ENCODE measurements at regions not wholly inside any gene's neighbourhood (a gene's known extent, or its start where the extent isn't known, plus 50 kb on each side); places are given as distances from the start of the nearest gene placed in this dataset.

DNA sequence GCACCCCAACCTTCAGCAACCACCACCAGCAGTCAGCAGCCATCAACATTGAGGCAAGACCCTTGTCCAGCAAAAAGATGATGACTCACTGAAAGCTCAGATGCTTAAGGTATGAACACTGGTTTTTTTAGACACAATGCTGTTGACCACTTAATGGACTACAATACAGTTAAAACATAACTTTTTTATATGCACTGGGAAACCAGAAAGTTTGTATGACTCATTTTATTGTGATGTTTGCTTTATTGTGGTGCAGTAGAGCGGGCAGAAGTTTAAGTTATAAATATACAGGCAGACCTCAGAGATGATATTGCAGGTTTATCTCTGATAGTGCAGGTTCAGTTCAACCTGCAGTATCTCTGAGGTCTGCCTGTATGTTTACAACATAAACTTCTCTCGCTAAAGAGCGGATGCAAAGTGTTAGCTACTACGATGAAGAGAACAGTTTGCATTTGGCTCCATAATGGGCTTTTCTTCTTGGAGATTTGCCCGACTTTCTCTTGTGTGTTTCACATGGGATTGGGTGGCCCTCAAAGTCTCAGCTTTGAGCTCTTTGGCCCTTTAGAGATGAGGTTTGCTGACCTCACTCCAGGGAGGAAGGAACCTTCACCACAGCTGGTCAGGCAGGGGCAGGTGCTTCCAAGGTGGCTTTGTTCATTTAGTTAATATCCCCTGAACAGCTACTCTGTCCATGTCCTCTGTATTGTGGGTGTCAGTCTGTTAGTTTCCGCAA, 84.4 kb upstream of the SHH start:
- no peak for DNase-seq (ENCODE audit: extremely low read depth in 1 of 11, low read depth in 9 of 11, low spot score in 4 of 11)

DNA sequence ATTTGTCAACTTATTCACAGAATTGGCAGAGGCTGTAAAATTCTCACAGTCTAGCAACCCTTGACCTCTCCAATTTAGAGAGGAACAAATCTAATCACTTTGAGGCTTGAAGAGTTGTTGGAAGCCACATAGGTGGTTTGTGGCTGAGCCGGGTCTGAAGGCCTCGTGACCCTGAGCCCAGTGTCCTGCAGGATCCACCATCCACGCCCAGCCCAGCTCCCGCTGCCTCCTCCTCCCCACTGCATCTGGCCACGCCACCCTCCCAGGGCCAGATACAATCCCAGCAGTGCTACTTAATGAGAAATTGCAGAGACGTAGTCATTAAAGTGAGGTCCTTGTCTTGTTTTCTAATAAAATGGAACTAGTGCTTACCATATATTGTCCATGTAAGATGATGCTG, 81.4 kb upstream of the SHH start:
- no peak for DNase-seq (ENCODE audit: extremely low read depth in 1 of 11, low read depth in 9 of 11, low spot score in 4 of 11)

- no peak for DNase-seq (ENCODE audit: extremely low read depth in 1 of 11, low read depth in 9 of 11, low spot score in 4 of 11)
These were observed 80.9 kb upstream of the SHH start for GRCh38 chr7:155893176-155893575.

GRCh38 chr7:155889636-155890511, 77.6 kb upstream of the SHH start:
- DNase-seq (ENCODE audit: extremely low read depth in 1 of 11, low read depth in 9 of 11, low spot score in 4 of 11): no peak

DNA sequence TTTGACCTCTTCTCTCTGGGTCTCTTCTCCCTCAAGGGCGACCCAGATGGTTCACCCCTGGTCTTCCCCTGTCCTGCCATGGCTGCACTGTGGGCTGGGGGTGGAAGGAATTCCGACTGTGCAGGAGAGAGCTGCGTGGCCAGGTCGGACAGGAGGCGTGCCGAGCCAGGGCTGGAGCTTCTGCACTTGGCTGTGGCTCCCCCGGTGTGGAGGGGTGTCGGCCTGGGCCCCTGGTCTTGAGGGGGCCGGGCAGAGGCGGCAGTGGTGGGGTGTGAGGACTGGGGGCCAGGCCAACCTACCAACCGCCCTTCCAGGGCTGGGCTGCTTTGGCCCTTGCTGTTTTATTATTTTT, 74.9 kb upstream of the SHH start:
- no peak for DNase-seq (ENCODE audit: extremely low read depth in 1 of 11, low read depth in 9 of 11, low spot score in 4 of 11)

DNA sequence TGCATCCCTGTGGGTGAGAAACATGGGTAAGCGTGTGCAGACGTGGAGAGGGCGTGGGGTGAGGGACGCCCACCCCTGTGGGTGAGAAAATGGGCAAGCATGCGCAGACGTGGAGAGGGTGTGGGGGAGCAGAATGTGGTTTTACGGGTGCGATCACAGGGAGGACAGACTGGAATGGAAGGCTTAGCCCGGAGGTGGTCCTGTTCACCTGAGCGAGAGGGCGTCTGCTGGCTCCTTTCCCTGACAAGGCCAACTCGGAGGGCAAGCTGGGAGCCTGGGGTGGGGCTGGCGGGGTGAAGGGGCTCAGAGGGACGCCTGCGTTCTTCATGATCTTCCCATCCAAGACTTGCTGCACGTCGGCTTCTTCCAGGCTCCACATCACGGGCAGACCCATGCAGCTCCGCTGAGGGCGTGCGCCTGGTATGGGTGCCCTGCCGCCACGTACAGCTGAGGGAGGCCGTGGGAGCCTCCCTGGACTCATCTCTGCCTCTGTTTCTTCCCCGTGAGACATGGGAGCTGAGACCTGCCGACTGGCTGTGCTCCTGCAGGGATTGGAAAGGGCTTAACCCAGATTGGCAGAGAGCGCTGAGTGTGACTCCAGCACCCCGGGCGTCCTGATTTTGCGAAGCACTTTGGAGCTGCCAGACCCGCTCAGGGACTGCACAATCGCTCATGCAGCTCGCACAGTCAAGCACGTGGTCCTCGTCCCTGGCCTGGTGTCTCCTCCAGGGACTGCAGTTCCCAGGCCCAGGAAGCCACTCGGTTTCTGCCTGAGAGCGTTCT, 74.3 kb upstream of the SHH start:
- no peak for DNase-seq (ENCODE audit: extremely low read depth in 1 of 11, low read depth in 9 of 11, low spot score in 4 of 11)

DNA sequence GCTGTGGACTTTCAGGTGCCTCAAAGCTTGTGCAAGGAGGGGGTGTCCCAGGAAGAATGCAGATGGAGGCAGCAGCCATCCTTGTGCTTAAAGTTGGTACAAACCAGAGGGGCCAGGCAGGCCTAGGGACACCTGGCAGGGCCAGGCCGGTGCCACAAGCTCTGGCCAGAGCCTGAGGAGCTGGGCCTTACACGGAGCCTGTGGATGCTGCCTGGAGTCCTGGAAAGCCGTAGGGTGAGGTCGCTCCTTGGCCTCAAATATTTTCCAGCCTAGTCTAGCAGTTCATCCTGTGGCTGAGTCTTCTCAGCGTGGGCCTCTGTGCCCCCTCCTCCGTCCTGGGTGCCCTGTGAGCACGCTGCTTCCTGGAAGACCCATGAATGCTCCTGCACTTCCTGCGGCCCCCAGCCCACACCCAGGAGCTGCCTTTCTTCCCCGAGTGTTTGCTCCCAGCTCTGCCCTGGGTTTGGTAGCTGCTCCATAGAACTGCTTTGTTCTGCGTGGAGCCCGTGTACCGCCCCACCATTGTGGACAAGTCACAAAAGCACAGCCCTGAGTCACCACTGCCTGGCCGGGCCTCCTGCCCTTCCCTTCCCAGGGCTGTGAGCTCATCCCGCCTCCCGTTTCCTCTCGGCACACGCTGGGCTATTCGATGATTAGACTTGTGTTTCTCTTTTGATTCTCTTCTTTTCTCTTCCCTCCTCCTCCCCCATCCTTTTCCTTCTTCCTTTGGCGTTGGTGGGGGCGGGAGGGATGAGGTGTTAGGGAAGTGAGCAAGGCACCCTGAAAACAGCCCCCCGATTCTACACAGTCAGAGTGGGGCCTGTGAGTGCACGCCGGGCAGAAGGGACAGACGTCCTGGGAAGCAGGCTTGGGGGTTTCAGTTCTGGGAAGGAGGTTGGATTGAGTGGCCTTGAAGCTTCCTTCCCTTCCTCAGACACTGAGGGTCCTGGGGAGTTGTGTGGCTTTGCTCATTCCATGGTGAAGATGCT, 73.2 kb upstream of the SHH start:
- DNase-seq (ENCODE audit: extremely low read depth in 1 of 11, low read depth in 9 of 11, low spot score in 4 of 11): no peak

DNA sequence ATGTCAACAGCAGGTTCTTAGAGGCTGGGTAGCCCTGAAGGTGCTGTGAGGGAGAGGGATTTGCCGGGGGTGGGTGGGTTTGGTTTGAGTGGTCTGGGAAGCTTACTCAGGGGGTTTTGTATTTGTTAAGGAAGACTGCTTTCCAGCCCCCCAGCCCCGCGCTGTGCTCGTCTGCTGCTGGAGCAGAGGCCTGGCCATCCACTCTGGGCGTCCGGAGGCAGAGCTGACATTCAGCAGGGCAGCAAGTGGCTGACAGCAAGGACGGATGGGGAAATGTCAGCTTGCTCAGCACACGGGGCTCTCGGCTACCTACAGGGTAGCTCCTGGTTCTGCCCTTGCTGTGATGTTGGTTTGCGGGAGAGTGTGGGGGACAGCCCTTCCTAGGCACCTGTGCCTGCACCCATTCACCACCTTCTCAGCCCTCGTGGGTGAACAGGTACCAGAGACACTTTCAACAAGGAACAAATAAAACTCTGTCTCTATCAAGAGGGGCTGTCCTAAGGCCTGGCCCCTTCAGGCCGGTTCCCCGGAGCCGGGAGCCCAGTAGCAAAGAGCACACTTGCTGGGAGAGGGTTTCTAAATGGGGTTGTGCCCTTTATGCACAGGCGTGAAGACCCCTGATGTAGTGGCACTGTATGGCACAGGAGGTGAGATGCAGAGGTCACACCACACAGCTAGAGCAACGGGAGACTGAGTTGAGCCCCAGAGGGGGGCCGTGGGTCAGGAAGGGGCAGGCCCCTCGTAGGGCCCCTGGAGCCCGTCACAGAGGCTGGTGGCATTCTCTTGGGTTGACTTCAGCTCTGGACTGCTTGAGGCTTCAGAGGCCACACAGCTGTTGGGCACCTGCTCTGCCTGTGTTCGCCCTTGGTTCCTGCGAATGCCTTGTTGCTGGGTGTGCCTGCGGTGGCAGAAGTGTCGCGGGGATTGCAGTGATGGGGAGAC, 72.2 kb upstream of the SHH start:
- DNase-seq (ENCODE audit: extremely low read depth in 1 of 11, low read depth in 9 of 11, low spot score in 4 of 11): no peak

DNA sequence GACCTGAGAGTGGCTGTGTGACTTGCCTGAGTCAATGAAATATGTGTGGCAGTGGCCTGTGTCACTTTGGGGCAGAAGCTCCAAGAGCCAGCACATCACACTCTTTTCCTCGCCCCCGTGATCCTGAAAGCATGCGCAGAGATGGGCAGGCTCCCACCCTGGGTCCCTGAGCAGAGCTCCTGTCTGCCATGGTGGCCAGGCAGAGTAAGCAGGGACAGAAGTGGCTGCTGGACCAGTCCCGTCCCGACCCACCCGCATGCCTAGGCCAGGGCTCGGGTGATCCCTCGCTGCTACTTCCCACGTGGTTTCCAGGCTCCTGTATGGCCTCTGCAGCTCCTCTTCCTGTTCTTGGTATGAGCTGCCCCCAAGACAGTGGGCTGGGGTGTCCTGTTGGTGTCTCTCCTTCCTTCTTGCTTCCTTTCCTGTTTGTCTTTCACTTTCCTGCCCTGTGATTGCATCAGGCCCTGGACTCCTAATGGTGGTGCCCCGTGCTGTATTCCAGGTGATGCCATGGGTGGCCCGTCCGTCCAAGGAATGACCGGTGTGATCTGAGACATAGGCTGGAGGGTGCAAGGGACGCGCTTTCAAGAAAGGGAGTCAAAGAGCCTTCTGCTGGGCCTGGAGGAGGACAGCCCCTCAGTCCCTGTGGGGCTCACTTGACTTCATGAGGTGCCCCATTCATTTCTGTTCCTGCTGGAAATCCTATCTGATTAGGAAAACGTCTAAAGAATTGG, 71.4 kb upstream of the SHH start:
- no peak for DNase-seq (ENCODE audit: extremely low read depth in 1 of 11, low read depth in 9 of 11, low spot score in 4 of 11)

GRCh38 chr7:155882596-155882995, 70.3 kb upstream of the SHH start:
- DNase-seq (ENCODE audit: extremely low read depth in 1 of 11, low read depth in 9 of 11, low spot score in 4 of 11): no peak

GRCh38 chr7:155881471-155882350, 69.4 kb upstream of the SHH start:
- no peak for DNase-seq (ENCODE audit: extremely low read depth in 1 of 11, low read depth in 9 of 11, low spot score in 4 of 11)

GRCh38 chr7:155880721-155881120, 68.5 kb upstream of the SHH start:
- DNase-seq (ENCODE audit: extremely low read depth in 1 of 11, low read depth in 9 of 11, low spot score in 4 of 11): no peak

DNA sequence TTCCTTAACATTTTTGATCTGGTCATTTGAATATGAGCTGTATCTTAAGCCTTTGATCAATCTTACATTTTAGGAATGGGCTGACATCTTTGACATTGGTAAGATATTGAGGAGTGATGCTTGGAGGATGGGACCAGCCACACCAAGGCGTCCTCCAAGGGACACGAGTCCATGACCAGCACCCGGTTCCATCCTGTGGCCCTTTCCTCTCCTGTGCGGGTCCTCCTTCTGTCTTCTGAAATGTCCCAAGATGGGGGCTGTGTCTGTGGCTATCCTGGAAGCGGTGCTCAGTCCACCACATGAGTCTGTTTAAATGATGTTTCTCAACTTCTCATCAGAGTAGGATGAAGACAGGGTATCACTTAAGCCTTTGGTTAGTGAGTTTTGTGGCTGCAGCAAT, 67.3 kb upstream of the SHH start:
- DNase-seq (ENCODE audit: extremely low read depth in 1 of 11, low read depth in 9 of 11, low spot score in 4 of 11): no peak

DNA sequence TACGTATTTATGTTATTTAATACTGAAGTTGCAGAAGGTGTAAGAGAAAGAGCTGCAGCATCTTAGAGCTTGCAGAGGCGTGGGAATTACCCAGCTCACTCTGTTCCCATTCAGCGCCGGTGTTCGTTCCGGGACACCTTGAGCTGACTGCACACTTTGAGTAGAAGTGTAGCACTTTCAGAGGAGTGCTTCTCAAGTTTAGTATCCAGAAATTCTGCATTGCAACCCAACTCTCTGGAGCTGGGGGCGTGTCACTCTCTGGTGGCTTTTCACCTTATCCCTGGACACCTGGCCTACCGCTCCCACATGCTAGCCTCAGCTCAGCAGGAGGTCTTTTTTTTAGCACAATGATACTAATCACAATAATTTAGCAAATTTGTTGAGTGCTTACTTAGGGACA, 66.4 kb upstream of the SHH start:
- no peak for DNase-seq (ENCODE audit: extremely low read depth in 1 of 11, low read depth in 9 of 11, low spot score in 4 of 11)

DNA sequence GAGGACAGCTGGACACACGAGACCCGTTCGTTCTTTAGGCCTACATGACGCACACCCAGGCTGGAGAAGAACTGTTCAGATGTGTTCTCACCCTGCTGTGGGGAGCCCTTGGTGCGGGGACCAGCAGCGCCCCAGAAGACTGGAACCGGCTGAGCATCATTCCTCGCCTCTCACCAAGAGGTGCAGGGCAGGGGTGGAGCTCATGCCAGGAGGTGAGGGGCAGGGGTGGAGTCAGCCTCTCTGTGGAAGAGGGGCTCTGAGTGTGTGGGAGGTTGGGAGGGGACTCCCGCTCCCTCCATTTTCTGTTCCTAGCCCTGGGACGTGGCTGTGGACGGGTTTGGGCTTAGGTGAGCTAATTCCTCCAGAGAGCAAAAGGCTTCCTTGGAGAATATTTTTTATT, 66.0 kb upstream of the SHH start:
- no peak for DNase-seq (ENCODE audit: extremely low read depth in 1 of 11, low read depth in 9 of 11, low spot score in 4 of 11)

- DNase-seq (ENCODE audit: extremely low read depth in 1 of 11, low read depth in 9 of 11, low spot score in 4 of 11): no peak
These were observed 64.9 kb upstream of the SHH start for GRCh38 chr7:155877167-155877566.

All from renal cortex interstitium (tissue), 11 donors.